GM12874 (cell line): ENCODE measurements at regions not wholly inside any gene's neighbourhood (a gene's known extent, or its start where the extent isn't known, plus 50 kb on each side); places are given as distances from the start of the nearest gene placed in this dataset.

Source experiments
- TF ChIP-seq, protein P1 (sequence below): IDR thresholded peaks from 2 replicates; pipeline ENCODE4 v1.5.1; 2011; ENCODE audit warnings: low read depth, mild to moderate bottlenecking, control low read depth, low read length, moderate library complexity; ENCODE audit not compliant: insufficient read depth

GRCh38 chr17:5693821-5694220 lies 109.5 kb upstream of the NLRP1 start:
- TF ChIP-seq, protein P1, sequence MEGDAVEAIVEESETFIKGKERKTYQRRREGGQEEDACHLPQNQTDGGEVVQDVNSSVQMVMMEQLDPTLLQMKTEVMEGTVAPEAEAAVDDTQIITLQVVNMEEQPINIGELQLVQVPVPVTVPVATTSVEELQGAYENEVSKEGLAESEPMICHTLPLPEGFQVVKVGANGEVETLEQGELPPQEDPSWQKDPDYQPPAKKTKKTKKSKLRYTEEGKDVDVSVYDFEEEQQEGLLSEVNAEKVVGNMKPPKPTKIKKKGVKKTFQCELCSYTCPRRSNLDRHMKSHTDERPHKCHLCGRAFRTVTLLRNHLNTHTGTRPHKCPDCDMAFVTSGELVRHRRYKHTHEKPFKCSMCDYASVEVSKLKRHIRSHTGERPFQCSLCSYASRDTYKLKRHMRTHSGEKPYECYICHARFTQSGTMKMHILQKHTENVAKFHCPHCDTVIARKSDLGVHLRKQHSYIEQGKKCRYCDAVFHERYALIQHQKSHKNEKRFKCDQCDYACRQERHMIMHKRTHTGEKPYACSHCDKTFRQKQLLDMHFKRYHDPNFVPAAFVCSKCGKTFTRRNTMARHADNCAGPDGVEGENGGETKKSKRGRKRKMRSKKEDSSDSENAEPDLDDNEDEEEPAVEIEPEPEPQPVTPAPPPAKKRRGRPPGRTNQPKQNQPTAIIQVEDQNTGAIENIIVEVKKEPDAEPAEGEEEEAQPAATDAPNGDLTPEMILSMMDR, result no peak

DNA sequence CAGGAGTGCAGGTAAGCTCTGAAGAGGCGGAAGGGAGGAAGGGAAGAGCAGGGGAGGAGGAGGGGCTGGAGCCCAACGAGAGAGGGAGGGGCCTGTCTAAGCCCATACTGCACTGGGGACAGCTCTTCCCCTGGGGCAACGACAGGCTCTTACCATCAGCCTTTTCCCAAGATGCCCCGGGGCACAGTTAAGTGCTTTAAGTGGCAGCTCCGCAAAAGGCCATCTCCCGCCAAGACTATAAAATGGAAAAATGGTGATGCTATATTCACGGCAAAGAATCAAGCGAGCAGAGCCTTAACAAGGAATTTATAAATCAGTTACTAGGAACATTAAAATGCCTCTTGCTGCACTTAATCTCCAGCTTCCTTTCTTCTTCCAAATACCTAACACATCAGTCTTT lies 110.2 kb upstream of the NLRP1 start:
- TF ChIP-seq, protein P1, result no peak

GRCh38 chr17:5695480-5695879 lies 111.2 kb upstream of the NLRP1 start:
- TF ChIP-seq, protein P1, result no peak

- TF ChIP-seq, protein P1, result no peak
Observed at GRCh38 chr17:5698959-5699358, 114.7 kb upstream of the NLRP1 start.

DNA sequence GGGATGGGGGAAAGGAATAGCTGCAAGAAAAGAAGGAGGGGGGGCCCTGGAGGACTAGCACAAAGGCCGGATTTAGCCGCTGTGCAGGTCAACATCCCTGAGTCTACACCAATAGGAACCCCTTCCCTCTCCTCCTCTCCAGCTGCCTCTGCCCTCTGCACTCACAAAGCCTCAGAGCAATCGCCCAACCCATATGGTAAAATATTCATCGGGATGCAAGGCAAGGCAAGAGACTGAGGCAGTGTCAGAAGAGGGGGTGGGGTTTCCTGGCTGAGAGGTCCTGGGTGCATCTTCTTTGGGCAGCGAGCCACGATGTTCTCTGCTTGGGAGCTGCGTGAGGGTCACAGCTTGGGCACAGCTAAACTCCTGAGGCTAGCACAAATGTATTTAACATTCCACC lies 115.5 kb upstream of the NLRP1 start:
- TF ChIP-seq, protein P1, result no peak

DNA sequence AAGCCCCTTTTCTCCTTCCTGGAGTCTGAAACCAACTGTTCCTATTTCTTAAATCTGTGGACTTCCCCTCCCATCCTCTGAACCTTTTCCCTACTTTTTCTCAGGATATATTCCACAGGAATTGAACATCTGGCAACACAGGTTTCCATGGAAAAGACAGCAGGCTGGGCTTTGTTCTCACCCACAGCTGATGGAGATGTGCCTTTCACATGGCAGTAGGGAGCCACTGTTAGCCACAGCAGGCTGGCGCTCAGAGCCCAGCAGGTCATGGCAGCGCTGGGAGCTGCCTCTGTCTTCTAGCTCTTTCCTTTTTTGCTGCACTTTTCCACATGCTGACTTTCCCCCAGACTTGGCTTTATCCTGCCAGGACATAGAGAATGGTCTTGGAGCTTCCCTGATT lies 116.4 kb upstream of the NLRP1 start:
- TF ChIP-seq, protein P1, result no peak

- TF ChIP-seq, protein P1, result no peak
Observed at GRCh38 chr17:5701381-5701780, 117.1 kb upstream of the NLRP1 start.
